ENCODE measurements at regions not wholly inside any gene's neighbourhood (a gene's known extent, or its start where the extent isn't known, plus 50 kb on each side); places are given as distances from the start of the nearest gene placed in this dataset.
"Not testable (repeated sequence)": the region's sequence is repeated elsewhere in the genome, so short reads cannot be mapped to it uniquely, and the experiment has no call there.

DNA sequence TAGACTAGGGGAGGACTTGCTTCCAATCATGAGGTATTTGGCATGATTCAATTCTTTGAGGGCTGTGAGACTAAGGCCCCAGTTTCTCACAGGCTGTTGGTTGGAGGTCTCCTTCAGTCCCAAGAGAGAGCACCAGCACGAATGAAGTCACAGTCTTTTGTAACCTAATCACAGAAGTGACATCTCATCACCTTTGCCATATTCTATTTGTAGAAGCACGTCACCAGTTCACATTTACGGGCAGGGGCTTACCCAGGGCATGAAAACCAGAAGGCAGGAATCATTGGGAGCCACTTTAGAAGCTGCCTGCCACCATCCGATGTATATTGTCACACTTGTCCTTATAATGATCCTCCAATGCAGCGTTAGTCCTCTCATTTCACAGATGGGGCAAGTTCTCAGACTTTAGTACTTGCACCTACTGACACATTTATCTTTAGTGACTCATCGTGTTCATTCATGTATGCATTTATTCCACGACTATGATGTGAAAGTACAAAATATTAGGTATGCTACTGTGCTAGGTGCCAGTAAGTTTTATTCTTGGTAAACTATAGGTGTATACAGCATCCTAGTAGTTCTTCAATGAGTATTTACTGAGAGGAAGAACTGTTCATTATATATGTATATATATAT, 163.8 kb upstream of the PGRMC2 start:
- no peak overlapping the region for H3K4me3 ChIP-seq (ENCODE audit: low read depth, low read length)
- no peaks in the 10 kb centered on the region for H3K27me3 ChIP-seq (ENCODE audit: insufficient read depth, low read length)
- no peaks in the 10 kb centered on the region for H3K36me3 ChIP-seq (ENCODE audit: insufficient read depth, low read length)
- H3K4me1 ChIP-seq (ENCODE audit: control insufficient read depth, insufficient read depth, low read length, unreplicated experiment), result peaks cover 47% of the 10 kb centered on the region
- H3K27ac ChIP-seq (ENCODE audit: low read depth, low read length), result no peak overlapping the region
- no peaks in the 10 kb centered on the region for H3K79me2 ChIP-seq (ENCODE audit: control insufficient read depth, insufficient read depth, low read length, unreplicated experiment)
- H2AFZ ChIP-seq (ENCODE audit: low read length, unreplicated experiment), result no peak overlapping the region

DNA sequence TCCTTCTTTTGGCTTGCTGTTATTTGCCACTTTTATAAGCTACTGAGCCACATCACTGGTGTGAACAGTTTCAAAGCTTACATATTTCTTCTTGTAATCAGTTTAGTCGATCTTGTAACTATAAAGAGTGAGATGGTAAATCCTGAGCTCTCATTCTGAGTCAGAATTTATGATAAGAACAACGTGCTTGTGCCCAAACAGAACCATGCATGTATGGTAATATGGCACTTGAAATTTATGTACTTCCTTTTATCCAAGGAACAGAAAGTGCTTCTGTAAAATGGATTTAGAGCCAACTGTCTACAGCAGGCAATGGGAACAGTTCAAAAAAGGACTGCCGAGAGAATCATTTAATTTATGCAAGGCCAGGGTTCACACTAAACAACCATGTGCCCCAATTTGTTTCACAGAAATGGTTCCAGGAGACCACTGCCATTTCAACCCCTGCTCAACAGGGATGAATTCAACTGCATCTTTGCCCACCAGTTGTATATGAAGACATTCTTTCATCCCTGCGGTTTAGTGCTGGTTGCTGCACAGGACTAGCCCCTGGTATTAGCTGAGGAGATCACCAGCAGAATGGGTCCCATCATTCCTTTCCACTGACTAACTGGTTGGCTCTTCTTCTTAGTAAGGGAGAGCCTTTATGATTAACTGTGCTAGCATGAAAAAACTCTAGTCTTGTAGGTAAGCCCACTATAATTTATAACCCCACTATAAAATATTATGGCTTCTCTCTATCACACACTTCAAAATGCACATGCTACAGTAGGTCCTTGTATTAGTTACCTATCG, 162.9 kb upstream of the PGRMC2 start:
- no peak overlapping the region for H2AFZ ChIP-seq (ENCODE audit: low read length, unreplicated experiment)
- H3K27me3 ChIP-seq (ENCODE audit: insufficient read depth, low read length), result no peaks in the 10 kb centered on the region
- H3K4me1 ChIP-seq (ENCODE audit: control insufficient read depth, insufficient read depth, low read length, unreplicated experiment), result peaks cover 42% of the 10 kb centered on the region
- no peaks in the 10 kb centered on the region for H3K79me2 ChIP-seq (ENCODE audit: control insufficient read depth, insufficient read depth, low read length, unreplicated experiment)
- H3K4me3 ChIP-seq (ENCODE audit: low read depth, low read length), result no peak overlapping the region
- no peaks in the 10 kb centered on the region for H3K36me3 ChIP-seq (ENCODE audit: insufficient read depth, low read length)
- H3K27ac ChIP-seq (ENCODE audit: low read depth, low read length), result no peak overlapping the region

DNA sequence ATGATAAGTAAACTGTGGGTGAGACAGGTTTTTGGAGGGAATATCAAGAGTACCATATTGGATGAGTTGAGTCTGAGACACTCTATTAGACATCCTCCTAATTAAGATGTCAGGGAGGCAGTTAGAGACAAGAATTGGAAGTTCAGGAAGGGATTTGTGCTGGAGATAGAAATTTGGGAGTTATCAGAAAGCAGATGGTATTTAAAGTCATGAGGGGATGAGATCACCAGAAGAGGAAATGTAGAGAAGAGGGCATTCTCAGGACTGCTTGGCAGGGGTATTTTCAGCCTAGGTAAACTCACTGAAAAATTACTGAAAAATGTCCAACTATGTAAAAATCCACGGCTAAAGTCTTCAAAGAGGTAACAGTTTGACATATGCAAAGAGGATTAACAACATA, 161.6 kb upstream of the PGRMC2 start:
- no peaks in the 10 kb centered on the region for H3K79me2 ChIP-seq (ENCODE audit: control insufficient read depth, insufficient read depth, low read length, unreplicated experiment)
- H2AFZ ChIP-seq (ENCODE audit: low read length, unreplicated experiment), result no peak overlapping the region
- no peak overlapping the region for H3K4me3 ChIP-seq (ENCODE audit: low read depth, low read length)
- peaks cover 31% of the 10 kb centered on the region for H3K4me1 ChIP-seq (ENCODE audit: control insufficient read depth, insufficient read depth, low read length, unreplicated experiment)
- no peaks in the 10 kb centered on the region for H3K36me3 ChIP-seq (ENCODE audit: insufficient read depth, low read length)
- H3K27me3 ChIP-seq (ENCODE audit: insufficient read depth, low read length), result no peaks in the 10 kb centered on the region
- H3K27ac ChIP-seq (ENCODE audit: low read depth, low read length), result no peak overlapping the region

DNA sequence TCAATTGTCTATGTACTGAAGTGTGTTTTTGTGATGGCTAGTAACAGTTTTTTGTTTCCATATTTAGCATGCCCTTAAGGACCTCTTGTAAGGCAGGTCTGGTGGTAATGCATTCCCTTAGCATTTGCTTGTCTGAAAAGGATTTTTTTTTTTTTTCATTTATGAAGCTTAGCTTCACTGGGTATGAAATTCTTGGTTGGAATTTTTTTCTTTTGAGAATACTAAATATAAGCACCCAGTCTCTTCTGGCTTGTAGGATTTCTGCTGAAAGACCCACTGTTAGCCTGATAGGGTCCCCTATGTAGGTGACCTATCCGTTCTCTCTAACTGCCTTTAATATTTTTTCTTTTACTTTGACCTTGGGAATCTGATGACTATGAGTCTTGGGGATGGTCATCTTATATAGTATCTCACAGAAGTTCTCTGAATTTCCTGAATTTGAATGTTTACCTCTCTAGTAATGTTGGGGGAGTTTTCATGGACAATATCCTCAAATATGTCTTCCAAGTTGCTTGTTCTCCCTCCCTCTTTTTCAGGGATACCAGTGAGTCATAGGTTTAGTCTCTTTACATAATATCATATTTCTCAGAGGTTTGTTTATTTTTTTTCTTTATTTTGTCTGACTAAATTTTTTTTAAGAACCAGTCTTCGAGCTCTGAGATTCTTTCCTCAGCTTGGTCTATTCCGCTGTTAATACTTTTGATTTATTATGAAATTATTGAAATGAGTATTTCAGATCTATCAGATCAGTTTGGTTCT, 157.1 kb upstream of the PGRMC2 start:
- no peak overlapping the region for H3K27ac ChIP-seq (ENCODE audit: low read depth, low read length)
- no peaks in the 10 kb centered on the region for H3K27me3 ChIP-seq (ENCODE audit: insufficient read depth, low read length)
- 0 out of 2 replicates have a peak, but pooled peaks cover 3% of the 10 kb centered on the region for H3K36me3 ChIP-seq (ENCODE audit: insufficient read depth, low read length)
- no peaks in the 10 kb centered on the region for H3K4me1 ChIP-seq (ENCODE audit: control insufficient read depth, insufficient read depth, low read length, unreplicated experiment)
- no peaks in the 10 kb centered on the region for H3K79me2 ChIP-seq (ENCODE audit: control insufficient read depth, insufficient read depth, low read length, unreplicated experiment)
- H3K4me3 ChIP-seq (ENCODE audit: low read depth, low read length), result no peak overlapping the region
- H2AFZ ChIP-seq (ENCODE audit: low read length, unreplicated experiment), result no peak overlapping the region

DNA sequence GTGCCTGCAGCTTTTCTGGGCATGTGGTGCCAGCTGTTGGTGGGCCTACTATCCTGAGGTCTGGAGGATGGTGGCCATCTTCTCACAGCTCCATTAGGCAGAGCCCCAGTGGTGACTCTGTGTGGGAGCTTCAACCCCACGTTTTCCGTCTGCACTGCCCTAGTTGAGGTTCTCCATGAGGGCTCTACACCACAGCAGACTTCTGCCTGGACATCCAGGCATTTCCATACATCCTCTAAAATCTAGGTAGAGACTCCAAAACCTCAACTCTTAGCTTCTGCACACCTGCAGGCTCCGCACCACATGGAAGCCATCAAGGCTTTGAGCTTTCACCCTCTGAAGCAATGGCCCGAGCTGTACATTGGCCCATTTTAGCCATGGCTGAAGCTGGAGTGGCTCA, 153.3 kb upstream of the PGRMC2 start:
- H3K27ac ChIP-seq (ENCODE audit: low read depth, low read length), result no peak overlapping the region
- H2AFZ ChIP-seq (ENCODE audit: low read length, unreplicated experiment), result no peak overlapping the region
- H3K27me3 ChIP-seq (ENCODE audit: insufficient read depth, low read length), result no peaks in the 10 kb centered on the region
- H3K36me3 ChIP-seq (ENCODE audit: insufficient read depth, low read length), result 0 out of 2 replicates have a peak, but pooled peaks cover 3% of the 10 kb centered on the region
- H3K4me1 ChIP-seq (ENCODE audit: control insufficient read depth, insufficient read depth, low read length, unreplicated experiment), result no peaks in the 10 kb centered on the region
- no peaks in the 10 kb centered on the region for H3K79me2 ChIP-seq (ENCODE audit: control insufficient read depth, insufficient read depth, low read length, unreplicated experiment)
- H3K4me3 ChIP-seq (ENCODE audit: low read depth, low read length), result no peak overlapping the region

DNA sequence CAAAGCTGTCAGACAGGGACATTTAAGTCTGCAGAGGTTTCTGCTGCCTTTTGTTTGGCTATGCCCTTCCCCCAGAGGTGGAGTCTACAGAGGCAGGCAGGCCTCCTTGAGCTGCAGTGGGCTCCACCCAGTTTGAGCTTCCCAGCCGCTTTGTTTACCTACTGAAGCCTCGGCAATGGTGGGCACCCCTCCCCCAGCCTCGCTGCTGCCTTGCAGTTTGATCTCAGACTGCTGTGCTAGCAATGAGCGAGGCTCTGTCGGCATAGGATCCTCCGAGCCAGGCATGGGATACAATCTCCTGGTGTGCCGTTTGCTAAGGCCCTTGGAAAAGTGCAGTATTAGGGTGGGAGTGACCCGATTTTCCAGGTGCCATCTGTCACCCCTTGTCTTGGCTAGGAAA, 149.4 kb upstream of the PGRMC2 start:
- not testable (repeated sequence) for H3K36me3 ChIP-seq (ENCODE audit: insufficient read depth, low read length); H3K79me2 ChIP-seq (ENCODE audit: control insufficient read depth, insufficient read depth, low read length, unreplicated experiment); H3K4me1 ChIP-seq (ENCODE audit: control insufficient read depth, insufficient read depth, low read length, unreplicated experiment); H3K27me3 ChIP-seq (ENCODE audit: insufficient read depth, low read length); H2AFZ ChIP-seq (ENCODE audit: low read length, unreplicated experiment); H3K4me3 ChIP-seq (ENCODE audit: low read depth, low read length); H3K27ac ChIP-seq (ENCODE audit: low read depth, low read length)

DNA sequence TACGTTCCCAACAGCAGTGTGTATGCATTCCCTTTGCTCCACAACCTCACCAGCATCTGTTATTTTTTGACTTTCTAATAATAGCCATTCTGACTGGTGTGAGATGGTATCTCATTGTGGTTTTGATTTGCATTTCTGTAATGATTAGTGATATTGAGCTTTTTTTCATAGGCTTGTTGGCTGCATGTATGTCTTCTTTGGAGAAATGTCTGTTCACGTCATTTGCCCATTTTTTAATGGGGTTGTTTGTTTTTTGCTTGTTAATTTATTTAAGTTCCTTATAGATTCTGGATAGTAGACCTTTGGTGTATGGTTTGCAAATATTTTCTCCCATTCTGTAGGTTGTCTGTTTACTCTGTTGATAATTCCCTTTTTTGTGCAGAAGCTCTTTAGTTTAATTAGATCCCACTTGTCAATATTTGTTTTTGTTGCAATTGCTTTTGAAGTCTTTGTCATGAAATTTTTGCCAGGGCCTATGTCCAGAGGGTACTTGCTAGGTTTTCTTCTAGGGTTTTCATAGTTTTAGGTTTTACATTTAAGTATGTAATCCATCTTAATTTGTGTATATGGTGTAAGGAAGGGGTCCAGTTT, 141.5 kb upstream of the PGRMC2 start:
- not testable (repeated sequence) for H3K27ac ChIP-seq (ENCODE audit: low read depth, low read length); H3K79me2 ChIP-seq (ENCODE audit: control insufficient read depth, insufficient read depth, low read length, unreplicated experiment); H3K27me3 ChIP-seq (ENCODE audit: insufficient read depth, low read length); H3K4me3 ChIP-seq (ENCODE audit: low read depth, low read length); H3K36me3 ChIP-seq (ENCODE audit: insufficient read depth, low read length); H2AFZ ChIP-seq (ENCODE audit: low read length, unreplicated experiment)
- H3K4me1 ChIP-seq (ENCODE audit: control insufficient read depth, insufficient read depth, low read length, unreplicated experiment), result peaks cover 12% of the 10 kb centered on the region

DNA sequence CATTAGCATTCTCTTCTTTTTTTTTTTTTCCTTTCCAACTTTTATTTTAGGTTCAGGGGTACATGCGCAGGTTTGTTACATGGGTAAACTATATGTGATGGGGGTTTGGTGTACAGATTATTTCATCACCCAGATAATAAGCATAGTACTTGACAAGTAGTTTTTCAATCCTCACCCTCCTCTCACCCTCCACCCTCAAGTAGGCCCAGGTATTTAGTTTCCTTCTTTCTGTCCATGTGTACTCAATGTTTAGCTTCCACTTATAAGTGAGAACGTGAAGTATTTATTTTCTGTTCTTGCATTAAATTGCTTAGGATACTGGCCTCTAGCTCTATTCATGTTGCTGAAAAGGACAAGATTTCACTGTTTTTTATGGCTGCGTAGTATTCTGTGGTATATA, 140.8 kb upstream of the PGRMC2 start:
- no peaks in the 10 kb centered on the region for H3K27me3 ChIP-seq (ENCODE audit: insufficient read depth, low read length)
- H3K36me3 ChIP-seq (ENCODE audit: insufficient read depth, low read length), result no peaks in the 10 kb centered on the region
- peak overlapping the region; percentile 52; the same call in 1 of the 2 replicates for H3K4me3 ChIP-seq (ENCODE audit: low read depth, low read length)
- peak overlapping the region; percentile 53 for H2AFZ ChIP-seq (ENCODE audit: low read length, unreplicated experiment)
- peaks cover 12% of the 10 kb centered on the region for H3K4me1 ChIP-seq (ENCODE audit: control insufficient read depth, insufficient read depth, low read length, unreplicated experiment)
- no peak overlapping the region for H3K27ac ChIP-seq (ENCODE audit: low read depth, low read length)
- no peaks in the 10 kb centered on the region for H3K79me2 ChIP-seq (ENCODE audit: control insufficient read depth, insufficient read depth, low read length, unreplicated experiment)

DNA sequence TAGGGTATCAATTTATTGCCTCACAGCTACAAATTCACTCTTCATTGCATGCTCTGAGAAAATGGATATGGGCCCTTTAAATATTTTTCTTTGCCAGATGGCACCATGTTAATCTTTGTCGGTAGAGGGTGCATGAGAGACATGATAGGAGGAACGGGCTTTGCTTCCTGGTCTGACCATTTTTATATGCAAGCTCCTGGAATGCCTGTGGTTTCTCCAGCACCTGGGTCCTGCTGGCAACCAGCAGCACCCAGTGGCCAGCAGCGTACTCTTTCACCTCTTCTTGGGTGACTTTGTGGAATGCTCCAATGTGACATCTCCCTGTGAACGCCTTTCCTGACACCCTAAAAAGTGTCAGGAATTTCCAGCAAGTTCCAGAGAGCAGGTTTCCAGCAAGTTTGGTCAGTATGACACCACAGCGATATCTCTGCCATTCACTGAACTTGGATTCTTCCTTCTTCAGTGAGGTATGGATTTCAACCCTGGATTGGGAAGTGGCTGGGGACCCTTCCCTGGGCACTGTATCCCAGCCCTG, 140.3 kb upstream of the PGRMC2 start:
- Histone ChIP-seq H3K27me3 (ENCODE audit: insufficient read depth, low read length) (no peaks in the 10 kb centered on the region), H2AFZ (ENCODE audit: low read length, unreplicated experiment) (peak overlapping the region; percentile 53), H3K4me3 (ENCODE audit: low read depth, low read length) (peak overlapping the region; percentile 52), H3K79me2 (ENCODE audit: control insufficient read depth, insufficient read depth, low read length, unreplicated experiment) (no peaks in the 10 kb centered on the region), H3K36me3 (ENCODE audit: insufficient read depth, low read length) (no peaks in the 10 kb centered on the region), H3K4me1 (ENCODE audit: control insufficient read depth, insufficient read depth, low read length, unreplicated experiment) (peaks cover 12% of the 10 kb centered on the region), H3K27ac (ENCODE audit: low read depth, low read length) (no peak overlapping the region)

All from ACC112 (cell line).